ENCODE measurements at regions not wholly inside any gene's neighbourhood (a gene's known extent, or its start where the extent isn't known, plus 50 kb on each side); places are given as distances from the start of the nearest gene placed in this dataset.
"Not testable (repeated sequence)": the region's sequence is repeated elsewhere in the genome, so short reads cannot be mapped to it uniquely, and the experiment has no call there.

GRCh38 chr11:70594606-70595005, 196.3 kb downstream of the CTTN start:
- no peaks in the 10 kb centered on the region for H3K36me3 ChIP-seq (ENCODE audit: control insufficient read depth in 2 of 2, insufficient read depth in 2 of 2, low read length in 1 of 2)
- H3K4me3 ChIP-seq (ENCODE audit: low read depth in 1 of 2, low read length in 2 of 2), result no peak overlapping the region
- no peak overlapping the region for H3K27ac ChIP-seq (ENCODE audit: low read depth in 2 of 2, low read length in 1 of 2)
- H3K4me1 ChIP-seq (ENCODE audit: control insufficient read depth in 2 of 2, insufficient read depth in 2 of 2, low read length in 1 of 2), result no peaks in the 10 kb centered on the region
- WGBS, 2 donors, result 89 to 90% methylated on average over 10 of the region's 10 CpGs
- H3K9me3 ChIP-seq (ENCODE audit: control insufficient read depth in 2 of 2, insufficient read depth in 1 of 2, low read depth in 1 of 2, low read length in 1 of 2), result no peaks in the 10 kb centered on the region
- no peaks in the 10 kb centered on the region for H3K27me3 ChIP-seq (ENCODE audit: control insufficient read depth in 1 of 2, insufficient read depth in 2 of 2, low read length in 2 of 2)

GRCh38 chr11:70595016-70595415, 196.7 kb downstream of the CTTN start:
- no peaks in the 10 kb centered on the region for H3K36me3 ChIP-seq (ENCODE audit: control insufficient read depth in 2 of 2, insufficient read depth in 2 of 2, low read length in 1 of 2)

GRCh38 chr11:70595452-70595851, 197.1 kb downstream of the CTTN start:
- no peak overlapping the region for H3K27ac ChIP-seq (ENCODE audit: low read depth in 2 of 2, low read length in 1 of 2)
- WGBS, 2 donors, result 62 to 66% methylated on average over 12 of the region's 12 CpGs
- no peaks in the 10 kb centered on the region for H3K9me3 ChIP-seq (ENCODE audit: control insufficient read depth in 2 of 2, insufficient read depth in 1 of 2, low read depth in 1 of 2, low read length in 1 of 2)
- no peak overlapping the region for H3K4me3 ChIP-seq (ENCODE audit: low read depth in 1 of 2, low read length in 2 of 2)
- no peaks in the 10 kb centered on the region for H3K4me1 ChIP-seq (ENCODE audit: control insufficient read depth in 2 of 2, insufficient read depth in 2 of 2, low read length in 1 of 2)
- H3K27me3 ChIP-seq (ENCODE audit: control insufficient read depth in 1 of 2, insufficient read depth in 2 of 2, low read length in 2 of 2), result no peaks in the 10 kb centered on the region
- H3K36me3 ChIP-seq (ENCODE audit: control insufficient read depth in 2 of 2, insufficient read depth in 2 of 2, low read length in 1 of 2), result no peaks in the 10 kb centered on the region

More at GRCh38 chr11:70595016-70595415, 196.7 kb downstream of the CTTN start:
- H3K9me3 ChIP-seq (ENCODE audit: control insufficient read depth in 2 of 2, insufficient read depth in 1 of 2, low read depth in 1 of 2, low read length in 1 of 2), result no peaks in the 10 kb centered on the region
- H3K4me1 ChIP-seq (ENCODE audit: control insufficient read depth in 2 of 2, insufficient read depth in 2 of 2, low read length in 1 of 2), result no peaks in the 10 kb centered on the region
- no peaks in the 10 kb centered on the region for H3K27me3 ChIP-seq (ENCODE audit: control insufficient read depth in 1 of 2, insufficient read depth in 2 of 2, low read length in 2 of 2)
- H3K4me3 ChIP-seq (ENCODE audit: low read depth in 1 of 2, low read length in 2 of 2), result no peak overlapping the region
- 88 to 92% methylated on average over 13 of the region's 13 CpGs for WGBS, 2 donors
- no peak overlapping the region for H3K27ac ChIP-seq (ENCODE audit: low read depth in 2 of 2, low read length in 1 of 2)

- Histone ChIP-seq H3K27me3 (ENCODE audit: control insufficient read depth in 1 of 2, insufficient read depth in 2 of 2, low read length in 2 of 2) (no peaks in the 10 kb centered on the region), H3K36me3 (ENCODE audit: control insufficient read depth in 2 of 2, insufficient read depth in 2 of 2, low read length in 1 of 2) (no peaks in the 10 kb centered on the region), H3K4me3 (ENCODE audit: low read depth in 1 of 2, low read length in 2 of 2) (no peak overlapping the region), H3K4me1 (ENCODE audit: control insufficient read depth in 2 of 2, insufficient read depth in 2 of 2, low read length in 1 of 2) (no peaks in the 10 kb centered on the region), H3K27ac (ENCODE audit: low read depth in 2 of 2, low read length in 1 of 2) (no peak overlapping the region), H3K9me3 (ENCODE audit: control insufficient read depth in 2 of 2, insufficient read depth in 1 of 2, low read depth in 1 of 2, low read length in 1 of 2) (no peaks in the 10 kb centered on the region)
- WGBS, 2 donors, result 82 to 86% methylated on average over 9 of the region's 9 CpGs
Measured at GRCh38 chr11:70596091-70596490, 197.8 kb downstream of the CTTN start.

- Histone ChIP-seq H3K36me3 (ENCODE audit: control insufficient read depth in 2 of 2, insufficient read depth in 2 of 2, low read length in 1 of 2) (no peaks in the 10 kb centered on the region), H3K27ac (ENCODE audit: low read depth in 2 of 2, low read length in 1 of 2) (no peak overlapping the region), H3K4me3 (ENCODE audit: low read depth in 1 of 2, low read length in 2 of 2) (no peak overlapping the region), H3K27me3 (ENCODE audit: control insufficient read depth in 1 of 2, insufficient read depth in 2 of 2, low read length in 2 of 2) (no peaks in the 10 kb centered on the region), H3K9me3 (ENCODE audit: control insufficient read depth in 2 of 2, insufficient read depth in 1 of 2, low read depth in 1 of 2, low read length in 1 of 2) (no peaks in the 10 kb centered on the region), H3K4me1 (ENCODE audit: control insufficient read depth in 2 of 2, insufficient read depth in 2 of 2, low read length in 1 of 2) (no peaks in the 10 kb centered on the region)
- WGBS, 2 donors, result 93% methylated on average over 10 of the region's 10 CpGs
Measured at GRCh38 chr11:70597006-70597555, 198.8 kb downstream of the CTTN start.

GRCh38 chr11:70597751-70598625, 199.7 kb downstream of the CTTN start:
- WGBS, 2 donors, result 77 to 87% methylated on average over 20 of the region's 20 CpGs
- Histone ChIP-seq H3K27ac (ENCODE audit: low read depth in 2 of 2, low read length in 1 of 2) (no peak overlapping the region), H3K4me1 (ENCODE audit: control insufficient read depth in 2 of 2, insufficient read depth in 2 of 2, low read length in 1 of 2) (no peaks in the 10 kb centered on the region)

GRCh38 chr11:70600911-70601415, 202.6 kb downstream of the CTTN start:
- H3K4me3 ChIP-seq (ENCODE audit: low read depth in 1 of 2, low read length in 2 of 2); H3K4me1 ChIP-seq (ENCODE audit: control insufficient read depth in 2 of 2, insufficient read depth in 2 of 2, low read length in 1 of 2); H3K9me3 ChIP-seq (ENCODE audit: control insufficient read depth in 2 of 2, insufficient read depth in 1 of 2, low read depth in 1 of 2, low read length in 1 of 2); H3K27me3 ChIP-seq (ENCODE audit: control insufficient read depth in 1 of 2, insufficient read depth in 2 of 2, low read length in 2 of 2); H3K27ac ChIP-seq (ENCODE audit: low read depth in 2 of 2, low read length in 1 of 2); H3K36me3 ChIP-seq (ENCODE audit: control insufficient read depth in 2 of 2, insufficient read depth in 2 of 2, low read length in 1 of 2): not testable (repeated sequence)
- WGBS, 2 donors, result 77 to 90% methylated on average over 7 of the region's 7 CpGs

More at GRCh38 chr11:70597751-70598625, 199.7 kb downstream of the CTTN start:
- H3K27me3 ChIP-seq (ENCODE audit: control insufficient read depth in 1 of 2, insufficient read depth in 2 of 2, low read length in 2 of 2), result no peaks in the 10 kb centered on the region
- no peaks in the 10 kb centered on the region for H3K9me3 ChIP-seq (ENCODE audit: control insufficient read depth in 2 of 2, insufficient read depth in 1 of 2, low read depth in 1 of 2, low read length in 1 of 2)
- H3K36me3 ChIP-seq (ENCODE audit: control insufficient read depth in 2 of 2, insufficient read depth in 2 of 2, low read length in 1 of 2), result no peaks in the 10 kb centered on the region
- H3K4me3 ChIP-seq (ENCODE audit: low read depth in 1 of 2, low read length in 2 of 2), result no peak overlapping the region

- WGBS, 2 donors, result 81 to 83% methylated on average over 11 of the region's 11 CpGs
Measured at GRCh38 chr11:70601861-70602538, 203.7 kb downstream of the CTTN start.

GRCh38 chr11:70603114-70603755, 204.9 kb downstream of the CTTN start:
- H3K9me3 ChIP-seq (ENCODE audit: control insufficient read depth in 2 of 2, insufficient read depth in 1 of 2, low read depth in 1 of 2, low read length in 1 of 2), result no peaks in the 10 kb centered on the region
- H3K27ac ChIP-seq (ENCODE audit: low read depth in 2 of 2, low read length in 1 of 2), result no peak overlapping the region
- 73 to 76% methylated on average over 10 of the region's 10 CpGs for WGBS, 2 donors
- no peaks in the 10 kb centered on the region for H3K27me3 ChIP-seq (ENCODE audit: control insufficient read depth in 1 of 2, insufficient read depth in 2 of 2, low read length in 2 of 2)
- no peak overlapping the region for H3K4me3 ChIP-seq (ENCODE audit: low read depth in 1 of 2, low read length in 2 of 2)
- no peaks in the 10 kb centered on the region for H3K36me3 ChIP-seq (ENCODE audit: control insufficient read depth in 2 of 2, insufficient read depth in 2 of 2, low read length in 1 of 2)
- no peaks in the 10 kb centered on the region for H3K4me1 ChIP-seq (ENCODE audit: control insufficient read depth in 2 of 2, insufficient read depth in 2 of 2, low read length in 1 of 2)

More at GRCh38 chr11:70601861-70602538, 203.7 kb downstream of the CTTN start:
- Histone ChIP-seq H3K27me3 (ENCODE audit: control insufficient read depth in 1 of 2, insufficient read depth in 2 of 2, low read length in 2 of 2) (no peaks in the 10 kb centered on the region), H3K4me3 (ENCODE audit: low read depth in 1 of 2, low read length in 2 of 2) (no peak overlapping the region), H3K36me3 (ENCODE audit: control insufficient read depth in 2 of 2, insufficient read depth in 2 of 2, low read length in 1 of 2) (no peaks in the 10 kb centered on the region), H3K9me3 (ENCODE audit: control insufficient read depth in 2 of 2, insufficient read depth in 1 of 2, low read depth in 1 of 2, low read length in 1 of 2) (no peaks in the 10 kb centered on the region), H3K27ac (ENCODE audit: low read depth in 2 of 2, low read length in 1 of 2) (no peak overlapping the region), H3K4me1 (ENCODE audit: control insufficient read depth in 2 of 2, insufficient read depth in 2 of 2, low read length in 1 of 2) (no peaks in the 10 kb centered on the region)

All from esophagus (tissue), 2 donors.